Transverse colon (tissue), 4 donors: ENCODE measurements at regions not wholly inside any gene's neighbourhood (a gene's known extent, or its start where the extent isn't known, plus 50 kb on each side); places are given as distances from the start of the nearest gene placed in this dataset.
"Not testable (repeated sequence)": the region's sequence is repeated elsewhere in the genome, so short reads cannot be mapped to it uniquely, and the experiment has no call there.

Source experiments
- DNase-seq: peaks from one replicate; pipeline ENCODE4 v3.0.0-alpha.2; 2019
- H3K27ac ChIP-seq, 4 donors: fragments of 200-600 bp; sonication (generic); 2 replicates each; pipeline ENCODE4 v1.5.1; 2016 to 2018; ENCODE audit warnings: inconsistent platforms in 4 of 4
- H3K27me3 ChIP-seq: fragments of 200-600 bp; sonication (generic); 2 replicates; pipeline ENCODE4 v1.5.1; 2017; ENCODE audit warnings: inconsistent platforms
- H3K36me3 ChIP-seq, 4 donors: fragments of 200-600 bp; sonication (generic); 2 replicates each; pipeline ENCODE4 v1.5.1; 2017 to 2019; ENCODE audit warnings: inconsistent platforms in 4 of 4
- H3K4me1 ChIP-seq, 4 donors: fragments of 200-600 bp; sonication (generic); 2 replicates each; pipeline ENCODE4 v1.5.1; 2017 to 2020; ENCODE audit warnings: inconsistent platforms in 4 of 4
- H3K4me3 ChIP-seq, 4 donors: fragments of 200-600 bp; sonication (generic); 1 replicate in 1 of 4; 2 replicates in 3 of 4; pipeline versions ENCODE4 v1.5.1 to v1.6.1; 2017 to 2019; ENCODE audit warnings: inconsistent platforms in 4 of 4
- H3K9me3 ChIP-seq, 2 donors: fragments of 200-600 bp; sonication (generic); 2 replicates each; pipeline ENCODE4 v1.5.1; 2017 to 2019; ENCODE audit warnings: inconsistent platforms in 2 of 2
- EP300 ChIP-seq: sonication (generic); formaldehyde crosslinking; IDR thresholded peaks from one replicate; pipeline ENCODE4 v1.6.1; 2017; ENCODE audit warnings: antibody characterized with exemption, low read depth
- POLR2A ChIP-seq: fragments of 450-650 bp; IDR thresholded peaks from one replicate; pipeline ENCODE4 v1.6.1; 2016; ENCODE audit warnings: antibody characterized with exemption, mild to moderate bottlenecking, moderate library complexity
- POLR2AphosphoS5 ChIP-seq, 3 donors: sonication (generic); formaldehyde crosslinking; IDR thresholded peaks; one replicate each; pipeline ENCODE4 v1.6.1; 2016; ENCODE audit warnings: antibody characterized with exemption in 3 of 3
- WGBS, 2 donors: methylation state at CpG; one replicate each; pipeline ENCODE4 v1.1.5; 2018; ENCODE audit warnings: low coverage in 1 of 2; 5-methylcytosine and 5-hydroxymethylcytosine counted together
- in situ Hi-C, 4 donors: fragments of 200-750 bp; cut with MboI; loops; one replicate each; pipeline versions ENCODE4 v1.15.0 to v1.15.1; 2017; ENCODE audit warnings: low sequenced_read_pairs in 3 of 4, low pct_ligation_motif_present in 1 of 4, low pct_unique_long_range_greater_than_20kb in 1 of 4
- intact Hi-C: fragments of 100-400 bp; cut with DNase I; formaldehyde crosslinking; loops from one replicate; pipeline ENCODE4 v1.15.1; 2023; ENCODE audit warnings: low total_unique reads
- small RNA-seq, 4 donors: library from RNA; depleted of rRNA; stranded (forward); fragments of <200 nt; gene quantifications; one replicate each; pipeline ENCODE3, GENCODE V24; 2016
- TF ChIP-seq, protein P1 (sequence below), 5 experiments: fragments of 200-600 bp in 3 of 5; fragments of 450-650 bp in 2 of 5; sonication (generic) in 3 of 5; IDR thresholded peaks; 1 replicate in 2 of 5; 2 replicates in 3 of 5; pipeline ENCODE4 v1.5.1; 2016 to 2017; ENCODE audit warnings: antibody characterized with exemption in 5 of 5, inconsistent platforms in 3 of 5, mild to moderate bottlenecking in 2 of 5, moderate library complexity in 1 of 5

DNA sequence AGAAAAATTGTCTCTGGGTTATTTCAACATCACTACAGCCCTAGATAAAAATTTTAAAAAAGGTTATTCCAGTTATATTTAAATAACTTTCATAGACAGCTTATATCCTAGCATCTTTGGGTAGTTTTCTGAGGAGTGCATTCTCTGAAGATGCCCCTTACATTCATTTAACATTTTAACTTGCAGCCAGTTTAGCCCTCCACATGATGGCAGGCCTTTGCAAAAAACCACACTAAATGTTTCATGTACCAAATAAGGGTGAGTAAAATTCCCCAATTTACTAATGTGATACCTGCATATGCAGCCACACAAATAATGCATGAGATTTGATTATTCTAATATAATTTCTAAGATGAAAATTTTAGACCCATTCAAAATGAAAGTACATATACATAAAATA, 108.4 kb upstream of the ZWINT start:
- intact Hi-C loops, result no loop called here
- no peak for TF ChIP-seq POLR2AphosphoS5 (IDR thresholded peaks at IDR 0.05)
- TF ChIP-seq EP300, result no peak
- TF ChIP-seq POLR2A, result no peak
- TF ChIP-seq, protein P1, sequence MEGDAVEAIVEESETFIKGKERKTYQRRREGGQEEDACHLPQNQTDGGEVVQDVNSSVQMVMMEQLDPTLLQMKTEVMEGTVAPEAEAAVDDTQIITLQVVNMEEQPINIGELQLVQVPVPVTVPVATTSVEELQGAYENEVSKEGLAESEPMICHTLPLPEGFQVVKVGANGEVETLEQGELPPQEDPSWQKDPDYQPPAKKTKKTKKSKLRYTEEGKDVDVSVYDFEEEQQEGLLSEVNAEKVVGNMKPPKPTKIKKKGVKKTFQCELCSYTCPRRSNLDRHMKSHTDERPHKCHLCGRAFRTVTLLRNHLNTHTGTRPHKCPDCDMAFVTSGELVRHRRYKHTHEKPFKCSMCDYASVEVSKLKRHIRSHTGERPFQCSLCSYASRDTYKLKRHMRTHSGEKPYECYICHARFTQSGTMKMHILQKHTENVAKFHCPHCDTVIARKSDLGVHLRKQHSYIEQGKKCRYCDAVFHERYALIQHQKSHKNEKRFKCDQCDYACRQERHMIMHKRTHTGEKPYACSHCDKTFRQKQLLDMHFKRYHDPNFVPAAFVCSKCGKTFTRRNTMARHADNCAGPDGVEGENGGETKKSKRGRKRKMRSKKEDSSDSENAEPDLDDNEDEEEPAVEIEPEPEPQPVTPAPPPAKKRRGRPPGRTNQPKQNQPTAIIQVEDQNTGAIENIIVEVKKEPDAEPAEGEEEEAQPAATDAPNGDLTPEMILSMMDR (IDR thresholded peaks at IDR 0.05), result no peak
- no peak overlapping the region for H3K4me3 ChIP-seq
- DNase-seq, result no peak
- H3K4me1 ChIP-seq, result no peaks in the 10 kb centered on the region
- H3K27ac ChIP-seq, result no peak overlapping the region
- H3K36me3 ChIP-seq, result no peaks in the 10 kb centered on the region
- no peaks in the 10 kb centered on the region for H3K9me3 ChIP-seq
- in situ Hi-C loops, result no loop called here
- H3K27me3 ChIP-seq, result no peaks in the 10 kb centered on the region

DNA sequence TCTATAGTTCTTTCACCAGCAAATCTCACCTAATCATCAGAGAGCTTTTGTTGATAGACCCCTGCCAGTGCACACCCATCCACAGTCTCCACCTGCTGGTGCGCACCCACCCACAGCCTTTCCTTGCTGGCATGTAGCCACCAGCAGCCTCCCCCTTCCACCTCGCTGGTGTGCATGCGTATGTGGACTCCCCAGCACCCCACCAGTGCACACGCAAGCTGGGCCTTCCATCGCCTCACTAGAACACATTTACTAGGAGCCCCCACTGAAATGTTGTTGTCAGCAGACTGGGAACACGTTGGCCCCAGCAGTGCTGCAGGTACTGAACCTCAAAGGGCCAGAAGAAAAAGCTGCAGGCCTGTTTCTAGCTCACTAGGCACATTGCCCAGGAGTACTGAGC, 104.9 kb upstream of the ZWINT start:
- H3K27ac ChIP-seq, result no peak overlapping the region
- DNase-seq, result no peak
- H3K27me3 ChIP-seq, result no peaks in the 10 kb centered on the region
- intact Hi-C loops (no loop called here), in situ Hi-C loops (no loop called here)
- no peaks in the 10 kb centered on the region for H3K36me3 ChIP-seq
- TF ChIP-seq POLR2A (no peak), EP300 (no peak), POLR2AphosphoS5 (IDR thresholded peaks at IDR 0.05) (no peak)
- TF ChIP-seq, protein P1 (IDR thresholded peaks at IDR 0.05), result no peak
- no peaks in the 10 kb centered on the region for H3K9me3 ChIP-seq
- no peak overlapping the region for H3K4me3 ChIP-seq
- WGBS, 2 donors, result 85% methylated on average over 6 of the region's 6 CpGs; no CpG with 5 or more reads in 1 of the 2 donors
- H3K4me1 ChIP-seq, result no peaks in the 10 kb centered on the region

DNA sequence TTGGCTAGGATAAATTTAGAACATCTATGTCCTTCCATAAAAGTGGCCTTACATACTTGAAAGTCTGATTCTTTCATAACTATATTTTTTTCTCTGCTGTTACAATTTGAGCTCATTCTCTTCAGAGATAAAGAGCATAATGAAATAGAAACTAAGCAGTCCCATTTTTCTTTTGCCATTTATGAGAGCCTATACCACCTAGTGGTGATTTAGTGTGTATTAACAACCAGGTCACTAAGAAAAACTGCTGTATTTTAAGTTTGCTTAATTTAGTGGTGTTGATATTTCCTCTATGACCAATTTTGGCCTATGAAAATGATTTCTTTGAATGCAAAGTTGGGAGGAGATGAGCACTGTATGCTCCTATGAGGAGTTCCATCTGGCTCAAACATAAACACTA, 88.7 kb upstream of the ZWINT start:
- Histone ChIP-seq H3K9me3 (no peaks in the 10 kb centered on the region), H3K4me1 (no peaks in the 10 kb centered on the region), H3K27ac (no peak overlapping the region), H3K36me3 (no peaks in the 10 kb centered on the region), H3K4me3 (no peak overlapping the region), H3K27me3 (no peaks in the 10 kb centered on the region)
- TF ChIP-seq EP300, result no peak
- no peak for TF ChIP-seq POLR2A
- TF ChIP-seq POLR2AphosphoS5 (IDR thresholded peaks at IDR 0.05), result no peak
- TF ChIP-seq, protein P1 (IDR thresholded peaks at IDR 0.05), result no peak
- DNase-seq, result no peak
- in situ Hi-C loops (no loop called here), intact Hi-C loops (no loop called here)

DNA sequence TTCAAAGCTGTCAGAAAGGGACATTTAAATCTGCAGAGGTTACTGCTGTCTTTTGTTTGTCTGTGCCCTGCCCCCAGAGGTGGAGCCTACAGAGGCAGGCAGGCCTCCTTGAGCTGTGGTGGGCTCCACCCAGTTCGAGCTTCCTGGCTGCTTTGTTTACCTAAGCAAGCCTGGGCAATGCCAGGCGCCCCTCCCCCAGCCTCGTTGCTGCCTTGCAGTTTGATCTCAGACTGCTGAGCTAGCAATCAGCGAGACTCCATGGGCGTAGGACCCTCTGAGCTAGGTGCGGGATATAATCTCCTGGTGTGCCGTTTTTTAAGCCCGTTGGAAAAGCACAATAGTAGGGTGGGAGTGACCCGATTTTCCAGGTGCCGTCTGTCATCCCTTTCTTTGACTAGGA, 86.6 kb upstream of the ZWINT start:
- H3K4me1 ChIP-seq, in situ Hi-C loops, H3K27ac ChIP-seq, H3K9me3 ChIP-seq, H3K36me3 ChIP-seq, intact Hi-C loops, DNase-seq, H3K4me3 ChIP-seq, H3K27me3 ChIP-seq: not testable (repeated sequence)
- WGBS, 2 donors, result 79% methylated on average over 10 of the region's 10 CpGs; no CpG with 5 or more reads in 1 of the 2 donors

DNA sequence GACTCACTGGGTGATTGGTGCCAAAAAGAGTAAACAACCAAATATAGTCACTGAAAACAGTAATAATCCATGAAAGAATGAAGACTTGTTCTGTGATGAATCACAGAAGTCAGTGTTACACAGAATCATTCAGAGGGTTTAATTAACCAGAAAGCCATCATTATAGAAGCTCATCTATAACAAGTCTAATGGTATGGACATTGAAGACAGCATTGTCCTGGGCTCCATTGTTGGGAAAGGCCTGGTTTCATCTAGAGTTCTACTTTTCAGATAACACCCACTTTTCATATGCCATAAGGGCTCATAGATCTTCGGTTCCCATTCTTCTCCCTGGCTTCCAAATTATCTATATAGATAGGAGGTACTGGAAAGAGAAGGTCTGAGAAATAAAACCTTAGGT, 80.3 kb upstream of the ZWINT start:
- H3K27me3 ChIP-seq, intact Hi-C loops, H3K27ac ChIP-seq, H3K4me1 ChIP-seq, H3K36me3 ChIP-seq, H3K9me3 ChIP-seq, in situ Hi-C loops, DNase-seq, H3K4me3 ChIP-seq: not testable (repeated sequence)
- 71 to 90% methylated on average over 1 of the region's 1 CpG for WGBS, 2 donors

Small RNAs in the stretch of these regions (small RNA-seq; reads per million reads assigned to genes)
- 0 reads per million in 4 donors for gene AL731534.1
- gene MIR3924, result 0 reads per million in 4 donors
- 0 to 0.48 (median 0.07) reads per million in 4 donors for gene RF01299
